T47D (cell line): ENCODE measurements at regions not wholly inside any gene's neighbourhood (a gene's known extent, or its start where the extent isn't known, plus 50 kb on each side); places are given as distances from the start of the nearest gene placed in this dataset.

ENCODE experiments used
- DNase-seq, 2 experiments: peaks; one replicate each; pipeline versions ENCODE4 v3.0.0 to v3.0.0-alpha.2; 2011 to 2012; ENCODE audit warnings: low read depth in 1 of 2, low spot score in 1 of 2
- JUND ChIP-seq: IDR thresholded peaks from 2 replicates; pipeline ENCODE4 v1.6.1; 2012; ENCODE audit warnings: low read depth
- in situ Hi-C: cut with HindIII; loops from 2 replicates; pipeline ENCODE4 v1.10.0; 2016; ENCODE audit warnings: low sequenced_read_pairs, low pct_unique_long_range_greater_than_20kb

DNA sequence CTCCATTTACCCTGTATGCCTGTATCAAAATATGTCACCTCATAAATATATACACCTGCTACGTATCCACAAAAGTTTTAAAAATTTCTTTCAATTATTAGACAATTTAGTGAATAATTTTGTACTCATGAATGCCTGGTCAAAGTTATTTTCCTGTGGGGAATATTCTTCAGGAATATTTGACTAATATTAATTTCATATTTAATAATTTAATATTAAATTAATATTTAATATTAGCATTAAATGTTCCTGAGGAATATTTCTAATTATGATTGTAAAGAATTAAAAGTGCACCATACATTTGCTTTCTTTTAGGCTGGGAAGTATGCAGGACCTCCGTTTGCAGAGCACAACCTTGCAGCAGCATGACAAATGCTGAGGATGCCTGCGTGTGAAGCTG is 422.7 kb downstream of the C3orf38 start:
- in situ Hi-C loops: no loop called here
- no peak for TF ChIP-seq JUND

GRCh38 chr3:88573472-88573871 is 423.7 kb downstream of the C3orf38 start:
- no peak for DNase-seq
- in situ Hi-C loops: no loop called here
- no peak for TF ChIP-seq JUND

More for the DNA sequence above, 422.7 kb downstream of the C3orf38 start:
- DNase-seq: no peak

DNA sequence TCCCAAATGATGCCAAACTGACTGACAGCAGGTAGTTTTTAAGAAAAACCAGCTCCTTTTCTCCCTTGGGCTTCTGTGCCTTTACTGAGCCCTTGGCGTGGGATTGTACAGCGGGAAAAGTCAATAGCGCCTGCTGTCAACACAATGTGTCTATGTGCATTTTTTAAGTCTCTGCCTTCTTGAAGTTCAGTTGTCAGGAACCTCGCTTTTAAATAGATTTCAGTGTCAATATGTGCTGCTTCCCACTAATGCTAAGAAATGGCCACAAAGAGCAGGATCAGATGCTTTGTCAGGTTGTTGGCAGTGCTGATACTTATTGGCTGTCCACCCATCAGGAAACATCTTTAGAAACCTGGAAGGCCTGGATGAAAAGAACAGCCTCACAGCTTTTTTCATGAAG is 424.4 kb downstream of the C3orf38 start:
- no peak for TF ChIP-seq JUND
- DNase-seq: no peak
- in situ Hi-C loops: no loop called here

- DNase-seq: no peak
- no peak for TF ChIP-seq JUND
- in situ Hi-C loops: no loop called here
Measured at GRCh38 chr3:88584451-88584850, 434.7 kb downstream of the C3orf38 start.

GRCh38 chr3:88586121-88586640 is 436.4 kb downstream of the C3orf38 start:
- TF ChIP-seq JUND: no peak
- no peak for DNase-seq
- in situ Hi-C loops: no loop called here

- no peak for TF ChIP-seq JUND
- no peak for DNase-seq
- in situ Hi-C loops: no loop called here
Measured at GRCh38 chr3:88589138-88589537, 439.4 kb downstream of the C3orf38 start.

- DNase-seq: no peak
- in situ Hi-C loops: no loop called here
- no peak for TF ChIP-seq JUND
Measured at GRCh38 chr3:88595026-88595425, 445.3 kb downstream of the C3orf38 start.

DNA sequence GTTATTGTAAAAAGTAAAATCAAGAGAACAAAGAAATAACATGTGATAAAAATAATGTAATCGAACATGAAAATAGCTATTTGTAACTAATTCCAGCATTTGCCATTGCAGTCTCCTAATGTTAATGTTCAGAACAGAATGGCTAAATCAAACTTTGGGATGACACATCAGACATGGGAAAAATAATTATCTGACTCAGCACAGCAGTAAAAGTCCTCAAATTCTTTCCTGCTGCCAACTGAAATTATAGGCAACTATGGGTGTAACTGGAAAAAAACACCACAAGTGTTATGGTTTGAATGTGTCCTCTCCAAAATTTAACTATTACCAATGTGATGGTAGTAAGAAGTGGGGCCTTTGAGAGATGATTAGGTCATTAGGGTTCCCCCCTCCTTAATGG is 446.7 kb downstream of the C3orf38 start:
- in situ Hi-C loops: no loop called here
- no peak for TF ChIP-seq JUND
- DNase-seq: no peak

- in situ Hi-C loops: no loop called here
- TF ChIP-seq JUND: no peak
- no peak for DNase-seq
Measured at GRCh38 chr3:88610820-88611219, 461.1 kb downstream of the C3orf38 start.

GRCh38 chr3:88611826-88612326 is 462.1 kb downstream of the C3orf38 start:
- in situ Hi-C loops: no loop called here
- no peak for TF ChIP-seq JUND
- peak in 1 of 2 experiments; percentile 7 for DNase-seq

- in situ Hi-C loops: no loop called here
- TF ChIP-seq JUND: no peak
- DNase-seq: no peak
Measured at GRCh38 chr3:88616413-88616812, 466.7 kb downstream of the C3orf38 start.

DNA sequence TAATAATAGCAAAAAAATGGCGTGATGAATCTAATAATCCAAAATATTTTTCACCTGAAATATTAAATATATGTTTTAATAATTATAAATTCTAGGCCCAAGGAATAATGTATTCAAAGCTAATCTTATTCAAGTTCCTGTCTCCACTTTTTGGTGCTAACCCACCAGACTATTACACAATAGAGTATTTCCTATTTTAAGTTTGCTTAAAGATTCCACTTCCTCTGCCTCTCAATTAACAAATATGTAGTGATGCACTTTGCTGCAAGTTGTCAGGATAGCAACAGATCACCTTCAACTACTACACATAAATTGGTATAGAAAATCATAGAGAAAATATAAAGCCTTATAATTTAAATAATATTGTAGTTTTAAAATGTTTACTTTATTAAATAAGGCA is 467.5 kb downstream of the C3orf38 start:
- TF ChIP-seq JUND: no peak
- in situ Hi-C loops: no loop called here
- DNase-seq: no peak

DNA sequence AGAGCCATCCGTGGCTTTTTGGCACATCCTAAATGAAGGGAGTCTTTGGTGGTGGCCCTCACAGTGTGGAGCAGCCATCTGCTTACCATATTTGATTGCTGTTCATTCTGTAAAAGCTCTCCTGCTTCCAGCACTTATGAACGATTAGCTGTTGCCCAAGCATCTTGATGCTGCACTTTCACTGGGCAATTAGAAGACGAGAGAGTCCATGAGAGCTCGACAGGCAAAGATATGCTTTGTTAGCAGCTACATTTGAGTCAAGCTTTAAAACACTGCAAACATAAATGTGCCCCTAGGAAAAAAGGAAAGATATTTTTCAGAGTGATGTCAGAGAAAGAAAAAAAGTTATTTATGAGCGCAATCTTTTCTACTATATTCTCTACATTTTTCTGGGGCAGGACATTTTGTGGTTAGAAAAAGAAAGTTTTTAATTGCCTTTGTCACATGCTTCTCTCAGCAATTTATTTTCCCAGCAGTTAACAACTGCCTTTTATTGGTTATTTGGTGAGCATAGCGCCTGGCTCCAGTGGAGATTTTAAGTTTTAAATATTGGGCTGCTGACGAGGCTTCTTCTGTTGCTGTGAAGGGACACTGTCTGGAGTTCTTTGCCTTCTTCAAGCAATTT is 468.4 kb downstream of the C3orf38 start:
- DNase-seq: no peak
- no peak for TF ChIP-seq JUND
- in situ Hi-C loops: no loop called here

DNA sequence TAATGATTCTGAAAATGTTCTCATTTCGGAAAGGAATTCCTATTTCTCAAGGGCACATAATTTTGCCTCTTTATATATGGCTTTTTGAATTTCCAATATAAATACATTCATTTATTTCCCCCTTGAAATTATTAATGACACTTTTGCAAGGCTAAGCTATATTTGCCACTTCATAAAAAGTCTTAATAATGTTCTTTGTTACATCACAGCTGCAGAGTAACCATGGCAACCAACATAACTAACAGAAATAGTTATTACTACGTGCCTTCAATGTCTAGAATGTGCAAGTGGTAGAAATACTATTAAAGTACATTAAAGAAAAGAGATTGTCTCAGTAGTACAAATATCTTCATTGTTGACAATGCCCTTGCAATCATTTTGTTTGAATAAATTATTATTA is 471.8 kb downstream of the C3orf38 start:
- in situ Hi-C loops: no loop called here
- DNase-seq: no peak
- TF ChIP-seq JUND: no peak
